OCI-LY7 (cell line): ENCODE measurements at regions not wholly inside any gene's neighbourhood (a gene's known extent, or its start where the extent isn't known, plus 50 kb on each side); places are given as distances from the start of the nearest gene placed in this dataset.

ENCODE experiments used
- BruUV-seq: library from RNA; stranded (reverse); fragments of 400-500 nt; replicated peaks from 2 replicates; lab custom pipeline; 2021; lab: Mats Ljungman, UMichigan
- CTCF ChIA-PET: fragments of 300-600 bp; sonication (Branson Sonifier 250); formaldehyde crosslinking; loops from one replicate; lab custom pipeline; 2022; ENCODE audit warnings: antibody characterized with exemption; ENCODE audit not compliant: unreplicated experiment; lab: Charles Lee
- POLR2A ChIA-PET: fragments of 300-600 bp; sonication (Branson Sonifier 250); formaldehyde crosslinking; loops from one replicate; lab custom pipeline; 2022; ENCODE audit warnings: antibody characterized with exemption; lab: Charles Lee
- DNase-seq: peaks from one replicate; pipeline ENCODE4 v3.0.0-alpha.2; 2015; ENCODE audit warnings: low spot score
- H2AFZ ChIP-seq: fragments of 200-600 bp; sonication (generic), shearing (Covaris generic); 2 replicates; pipeline ENCODE4 v1.6.1; 2014; ENCODE audit warnings: mild to moderate bottlenecking, antibody characterized with exemption, low read length, moderate library complexity
- H3K27ac ChIP-seq: fragments of 200-600 bp; sonication (generic); 2 replicates; pipeline ENCODE4 v1.5.1; 2014; ENCODE audit warnings: mixed run types, low read depth, mild to moderate bottlenecking, moderate library complexity, low read length, inconsistent platforms; ENCODE audit not compliant: poor library complexity, severe bottlenecking
- H3K36me3 ChIP-seq: fragments of 200-600 bp; sonication (generic); 2 replicates; pipeline ENCODE4 v1.6.1; 2014; ENCODE audit warnings: mild to moderate bottlenecking, antibody characterized with exemption, low read length, moderate library complexity, mixed read lengths; ENCODE audit not compliant: insufficient read depth
- H3K4me1 ChIP-seq: fragments of 200-600 bp; sonication (generic); 2 replicates; pipeline ENCODE4 v1.5.1; 2014; ENCODE audit warnings: mild to moderate bottlenecking, low read length; ENCODE audit not compliant: insufficient read depth, poor library complexity, severe bottlenecking
- H3K4me2 ChIP-seq: fragments of 200-600 bp; sonication (generic); 2 replicates; pipeline ENCODE4 v1.6.1; 2014; ENCODE audit warnings: mild to moderate bottlenecking, low read length
- H3K4me3 ChIP-seq: fragments of 200-600 bp; sonication (generic); 2 replicates; pipeline ENCODE4 v1.5.1; 2014; ENCODE audit warnings: mild to moderate bottlenecking, low read depth, low read length; ENCODE audit not compliant: poor library complexity, severe bottlenecking
- H3K79me2 ChIP-seq: fragments of 200-600 bp; sonication (generic); 2 replicates; pipeline ENCODE4 v1.6.1; 2016; ENCODE audit warnings: low read depth, mild to moderate bottlenecking, low read length, moderate library complexity, mixed read lengths; ENCODE audit not compliant: insufficient read depth
- H3K9me2 ChIP-seq: fragments of 200-600 bp; sonication (generic); 2 replicates; pipeline ENCODE4 v1.6.1; 2016; ENCODE audit warnings: mild to moderate bottlenecking, low read length, mixed read lengths; ENCODE audit not compliant: insufficient read depth
- H3K9me3 ChIP-seq: fragments of 200-600 bp; sonication (generic); 2 replicates; pipeline ENCODE4 v1.6.1; 2014; ENCODE audit warnings: mild to moderate bottlenecking, mixed run types, low read length, mixed read lengths
- H4K20me1 ChIP-seq: fragments of 200-600 bp; sonication (generic); 2 replicates; pipeline ENCODE4 v1.6.1; 2014; ENCODE audit warnings: mild to moderate bottlenecking, antibody characterized with exemption, low read length, moderate library complexity, mixed read lengths; ENCODE audit not compliant: insufficient read depth
- CTCF ChIP-seq: fragments of 200-600 bp; sonication (generic); conservative IDR thresholded peaks from 2 replicates; pipeline ENCODE4 v1.5.1; 2014; ENCODE audit warnings: mild to moderate bottlenecking, antibody characterized with exemption, low read length, moderate library complexity, mixed read lengths
- EZH2phosphoT487 ChIP-seq: fragments of 200-600 bp; sonication (generic); IDR thresholded peaks from 2 replicates; pipeline ENCODE4 v1.6.1; 2018; ENCODE audit warnings: low read depth, borderline replicate concordance, mild to moderate bottlenecking, mixed run types, antibody characterized with exemption, low read length, moderate library complexity, mixed read lengths
- intact Hi-C: fragments of 100-400 bp; cut with micrococcal nuclease; formaldehyde crosslinking; loops from one replicate; pipeline ENCODE4 v1.10.0; 2022; ENCODE audit not compliant: unreplicated experiment

- Histone ChIP-seq H4K20me1 (no peaks in the 10 kb centered on the region), H3K9me3 (no peaks in the 10 kb centered on the region), H3K4me3 (no peak overlapping the region), H3K27ac (no peak overlapping the region), H3K4me2 (peak overlapping the region; percentile 12; the same call in 1 of the 2 replicates), H2AFZ (peak overlapping the region; percentile 72), H3K9me2 (no peaks in the 10 kb centered on the region), H3K79me2 (no peaks in the 10 kb centered on the region), H3K4me1 (peaks cover 65% of the 10 kb centered on the region), H3K36me3 (no peaks in the 10 kb centered on the region)
- intact Hi-C loops = no loop called here
- no TSS peak for BruUV-seq
- TF ChIP-seq EZH2phosphoT487 = no peak
- TF ChIP-seq CTCF = no peak
- ChIA-PET POLR2A (interaction anchor here (1.1 to 1.4 kb wide), 2 partner anchors 13 to 15 kb away, joined by 3 read pairs; no protein-coding TSS in a partner anchor), CTCF (no interaction called here)
- no peak for DNase-seq
Observed at GRCh38 chr3:177343122-177343625, 145.9 kb upstream of the TBL1XR1 start.

- Histone ChIP-seq H3K36me3 (no peaks in the 10 kb centered on the region), H3K9me2 (no peaks in the 10 kb centered on the region), H3K4me1 (peaks cover 73% of the 10 kb centered on the region), H3K4me3 (peak overlapping the region; percentile 30), H3K79me2 (no peaks in the 10 kb centered on the region), H4K20me1 (no peaks in the 10 kb centered on the region), H2AFZ (peak overlapping the region; percentile 93), H3K27ac (no peak overlapping the region), H3K9me3 (no peaks in the 10 kb centered on the region), H3K4me2 (peak overlapping the region; percentile 60)
- peak; percentile 59 for DNase-seq
- POLR2A ChIA-PET = interaction anchor here (0.6 to 1.1 kb wide), 7 partner anchors 12 to 287 kb away, joined by 3 to 6 read pairs (median 3); no protein-coding TSS in a partner anchor
- TF ChIP-seq CTCF (no peak), EZH2phosphoT487 (no peak)
- BruUV-seq = no TSS peak
- CTCF ChIA-PET = interaction anchor here (1.2 kb wide), 1 partner anchor 15 kb away, joined by 4 read pairs; no protein-coding TSS in a partner anchor
- intact Hi-C loops = no loop called here
Observed at GRCh38 chr3:177345049-177345972, 148.0 kb upstream of the TBL1XR1 start.
